GM19240 (cell line): ENCODE measurements at regions not wholly inside any gene's neighbourhood (a gene's known extent, or its start where the extent isn't known, plus 50 kb on each side); places are given as distances from the start of the nearest gene placed in this dataset.
A peak's percentile ranks its signal among the peaks of the same experiment; 100 is the strongest.

ENCODE experiments used
- DNase-seq: peaks from one replicate; pipeline ENCODE4 v3.0.0; 2011; ENCODE audit warnings: low spot score; ENCODE audit not compliant: insufficient read length

DNA sequence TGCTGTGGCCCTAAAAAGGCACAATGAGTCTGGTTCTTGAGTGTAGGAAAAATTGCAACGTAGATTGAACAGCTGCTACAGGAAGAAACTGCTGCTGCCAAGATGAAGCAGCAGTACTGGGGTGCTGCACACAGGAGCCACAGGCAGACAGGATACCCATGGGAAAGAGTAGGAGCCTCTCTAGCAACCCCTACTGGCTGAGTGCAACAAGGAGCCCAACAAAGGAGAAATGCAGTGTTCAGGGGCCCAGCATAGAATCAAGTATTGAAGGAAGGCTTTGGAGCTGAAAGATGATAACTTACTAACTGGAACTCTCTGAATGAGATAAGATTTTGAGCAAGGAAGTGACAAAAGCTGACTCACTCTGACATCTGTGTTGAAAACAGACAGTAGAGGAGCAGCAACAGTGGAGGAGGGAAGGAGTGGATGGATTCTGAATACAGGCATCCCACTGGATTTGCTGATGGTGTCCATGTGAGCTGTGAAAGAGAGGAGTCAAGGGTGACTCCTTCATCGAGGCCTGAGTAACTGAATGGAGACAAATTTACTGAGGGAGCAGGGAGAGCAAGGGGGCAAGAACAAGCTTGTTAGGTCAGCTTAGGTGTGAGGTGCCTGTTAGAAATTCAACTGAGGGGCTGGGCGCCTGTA lies 534.7 kb upstream of the JARID2 start:
- DNase-seq, result peak; percentile 45

DNA sequence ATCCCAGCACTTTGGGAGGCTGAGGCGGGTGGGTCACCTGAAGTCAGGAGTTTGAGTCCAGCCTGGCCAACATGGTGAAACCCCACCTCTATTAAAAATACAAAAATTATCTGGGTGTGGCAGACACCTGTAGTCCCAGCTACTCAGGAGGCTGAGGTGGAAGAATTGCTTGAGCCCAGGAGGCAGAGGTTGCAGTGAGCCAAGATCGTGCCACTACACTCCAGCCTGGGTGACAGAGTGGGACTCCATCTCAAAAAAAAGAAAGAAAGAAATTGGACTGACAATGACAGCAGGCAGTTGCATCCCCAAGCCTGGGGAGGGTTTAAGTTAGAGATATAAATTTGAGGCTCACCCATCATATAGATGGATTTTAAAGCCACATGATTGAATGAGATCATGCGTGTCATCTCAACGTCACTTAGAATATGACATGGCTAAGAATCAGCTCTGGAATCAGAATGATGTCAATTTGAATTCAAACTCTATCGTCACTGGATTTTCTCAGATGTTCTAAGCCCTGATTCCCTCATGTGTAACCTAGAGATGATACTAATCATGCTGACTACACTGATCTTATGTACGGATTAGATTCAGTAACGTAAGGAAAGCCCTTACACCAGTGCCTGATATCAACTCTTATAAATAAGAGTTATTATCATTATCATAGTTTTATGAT lies 534.0 kb upstream of the JARID2 start:
- no peak for DNase-seq

DNA sequence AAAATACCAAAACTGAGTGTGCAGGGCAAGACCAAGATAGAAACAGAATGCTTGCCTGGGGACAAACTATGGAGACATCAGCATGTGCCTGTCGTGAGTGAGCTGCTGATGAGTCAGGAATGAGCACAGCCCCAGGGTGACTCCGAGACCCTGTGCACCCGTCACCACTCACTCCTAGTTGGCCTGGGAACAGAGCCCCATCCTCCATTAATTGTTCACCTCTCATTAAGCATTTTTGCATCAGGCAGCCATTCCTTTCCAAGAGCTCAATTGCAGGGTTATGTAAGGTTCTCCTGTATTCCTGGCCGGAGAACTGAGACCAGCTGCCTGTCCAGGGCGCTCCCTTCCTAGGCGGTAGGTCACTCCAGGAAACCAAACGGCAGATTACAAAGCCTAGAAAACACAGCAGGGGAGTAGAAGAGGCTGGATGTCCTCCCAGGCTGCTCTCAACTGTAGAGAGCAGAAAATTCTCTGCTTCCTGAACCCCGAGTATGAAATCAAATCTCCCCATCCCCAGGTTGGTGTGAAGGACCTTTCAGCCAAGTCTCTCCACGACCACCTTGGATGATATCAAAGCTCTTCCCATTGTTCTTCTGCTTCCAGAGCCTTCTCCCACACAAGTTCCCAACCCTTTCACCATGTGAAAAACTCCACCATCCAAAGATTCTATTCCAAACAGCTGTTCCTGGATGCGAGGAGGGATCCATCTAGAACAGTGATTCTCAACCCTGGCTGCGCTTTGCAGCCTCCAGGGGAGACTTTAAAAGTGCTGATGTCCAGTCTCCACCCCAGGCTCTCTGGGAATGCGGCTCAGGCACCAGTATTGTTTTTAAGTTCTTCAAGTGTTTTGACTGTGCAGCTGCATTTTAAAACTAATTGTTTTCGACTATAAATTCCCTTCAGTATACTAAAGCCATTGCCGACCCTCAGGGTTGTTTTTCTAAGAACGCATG lies 532.6 kb upstream of the JARID2 start:
- DNase-seq, result no peak

DNA sequence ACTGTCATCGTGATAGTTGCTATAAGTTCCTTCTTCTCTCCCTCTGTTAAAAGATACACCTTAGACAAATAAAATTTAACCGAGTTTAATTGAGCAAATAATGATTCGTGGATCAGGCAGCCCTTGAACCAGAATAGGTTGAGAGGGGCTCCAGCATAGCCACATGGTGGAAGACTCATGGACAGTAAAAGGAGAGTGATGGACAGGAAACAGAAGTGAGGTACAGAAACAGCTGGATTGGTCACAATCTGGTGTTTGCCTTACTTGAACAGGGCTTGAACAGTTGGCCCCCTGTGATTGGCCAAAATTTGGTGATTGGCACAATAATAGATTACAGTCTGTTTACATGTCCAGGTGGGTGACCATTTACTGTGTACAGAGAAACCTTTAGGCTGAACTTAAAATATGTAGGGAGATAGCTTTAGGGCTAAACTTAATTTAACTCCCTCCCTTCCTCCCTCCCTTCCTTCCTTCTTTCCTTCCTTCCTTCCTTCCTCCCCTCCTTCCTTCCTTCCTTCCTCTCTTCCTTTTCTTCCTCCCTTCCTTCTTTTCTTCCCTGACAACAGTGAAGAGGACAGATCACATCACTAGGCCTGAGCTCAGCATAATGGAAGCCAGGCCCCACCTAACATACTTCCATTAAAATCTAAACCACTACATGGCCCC lies 531.8 kb upstream of the JARID2 start:
- DNase-seq, result no peak

DNA sequence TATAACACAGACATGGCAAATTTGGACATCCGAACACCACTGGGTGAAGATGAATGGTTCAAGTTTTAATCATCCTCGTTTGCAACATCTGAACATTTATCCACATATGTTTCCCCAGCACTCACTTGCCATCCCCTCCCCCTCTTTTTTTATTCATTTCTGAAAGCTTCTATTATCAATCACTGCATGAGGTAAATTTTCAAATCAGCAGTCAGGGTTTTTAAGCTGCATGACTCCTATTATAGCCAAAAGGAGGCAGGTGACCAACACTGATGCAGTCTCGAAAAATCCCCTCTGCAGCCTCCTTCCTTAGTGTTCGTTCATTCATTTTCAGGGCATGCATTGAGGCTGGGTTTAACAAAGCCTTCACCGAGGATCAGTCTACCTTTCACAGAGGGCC lies 530.8 kb upstream of the JARID2 start:
- DNase-seq, result no peak

DNA sequence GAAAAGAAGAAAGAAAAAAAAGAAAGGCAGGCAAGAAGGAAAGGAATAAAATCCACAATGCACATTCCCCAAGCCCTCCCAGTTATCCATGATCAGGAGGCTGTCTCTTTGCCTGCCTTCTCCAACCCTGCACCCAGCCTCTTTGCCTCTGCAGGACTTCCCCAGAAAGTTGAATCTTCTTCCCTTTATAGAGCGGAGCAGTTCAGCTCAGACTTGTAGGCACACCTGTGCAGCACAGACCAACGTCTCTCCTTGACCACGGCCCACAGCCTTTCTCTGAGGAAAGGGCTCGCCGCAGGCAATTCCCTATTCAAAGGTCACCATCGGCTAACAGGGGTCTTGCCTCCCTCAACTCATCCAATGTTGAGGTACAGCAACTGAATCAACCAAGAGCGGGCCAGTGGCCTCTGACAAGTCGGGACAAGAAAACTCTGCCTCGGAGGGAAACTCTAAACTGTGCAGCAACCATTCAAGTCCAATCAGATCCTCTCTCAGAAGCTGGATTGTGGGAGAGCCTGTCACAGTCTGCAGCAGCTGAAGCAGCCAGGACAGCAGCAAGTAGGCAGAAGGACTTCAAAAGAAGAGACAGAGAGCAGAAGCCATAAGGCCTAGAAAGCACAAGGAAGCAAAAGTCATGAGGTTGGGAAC lies 529.2 kb upstream of the JARID2 start:
- no peak for DNase-seq

DNA sequence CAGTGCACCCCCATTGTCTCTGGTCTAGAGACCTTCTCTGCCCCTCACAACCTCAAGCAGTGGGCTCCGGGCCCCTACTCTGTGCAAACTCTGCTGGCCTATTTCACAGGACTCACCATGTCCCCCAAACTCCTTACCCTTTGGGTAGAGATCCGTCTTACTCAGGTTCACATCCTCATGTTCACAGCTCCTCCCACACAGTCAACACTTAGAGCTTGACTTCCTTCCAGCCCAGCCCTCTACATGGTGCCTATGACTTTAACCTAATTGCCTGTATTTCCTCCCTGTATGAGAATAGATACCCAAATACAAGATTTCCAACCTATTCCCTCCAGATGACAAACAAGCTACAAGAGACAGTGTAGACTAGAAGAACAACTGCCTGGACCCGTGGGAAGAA lies 528.6 kb upstream of the JARID2 start:
- DNase-seq, result no peak

DNA sequence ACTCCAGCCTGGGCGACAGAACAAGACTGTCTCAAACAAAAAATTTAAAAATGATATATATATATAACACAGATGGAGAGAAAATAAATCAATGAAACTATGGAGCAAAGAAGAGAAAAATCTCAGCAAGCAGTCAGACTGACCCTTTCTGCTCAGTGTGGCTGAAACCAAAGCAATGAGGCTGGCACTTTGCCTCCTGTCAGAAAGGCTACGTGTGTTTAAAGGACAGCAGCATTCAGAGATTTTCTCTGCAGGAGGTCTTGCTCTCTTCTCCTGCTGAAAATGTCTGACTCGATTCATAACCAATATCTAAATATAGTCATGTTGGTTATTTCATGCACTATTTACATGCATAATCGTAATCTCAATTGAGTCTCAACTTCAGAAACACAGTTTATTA lies 527.0 kb upstream of the JARID2 start:
- DNase-seq, result no peak

DNA sequence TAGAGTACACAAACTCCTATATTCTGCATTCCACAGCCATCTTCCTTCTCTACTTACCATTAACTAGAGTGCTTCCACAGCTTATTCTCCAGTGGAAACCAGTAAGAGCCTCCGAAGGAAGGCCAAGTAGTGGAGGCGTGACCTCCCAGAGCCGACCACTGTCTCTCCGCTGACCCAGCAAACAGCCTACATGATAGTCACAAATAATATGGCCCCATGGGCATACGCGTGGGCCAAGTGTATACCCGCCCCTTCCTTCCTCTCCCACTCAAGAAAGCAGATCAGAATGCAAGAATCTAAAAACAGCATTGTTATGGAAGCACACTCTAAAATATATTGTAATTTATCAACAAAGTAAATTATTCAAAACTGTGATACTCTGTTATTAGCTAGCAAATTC lies 526.6 kb upstream of the JARID2 start:
- DNase-seq, result no peak

DNA sequence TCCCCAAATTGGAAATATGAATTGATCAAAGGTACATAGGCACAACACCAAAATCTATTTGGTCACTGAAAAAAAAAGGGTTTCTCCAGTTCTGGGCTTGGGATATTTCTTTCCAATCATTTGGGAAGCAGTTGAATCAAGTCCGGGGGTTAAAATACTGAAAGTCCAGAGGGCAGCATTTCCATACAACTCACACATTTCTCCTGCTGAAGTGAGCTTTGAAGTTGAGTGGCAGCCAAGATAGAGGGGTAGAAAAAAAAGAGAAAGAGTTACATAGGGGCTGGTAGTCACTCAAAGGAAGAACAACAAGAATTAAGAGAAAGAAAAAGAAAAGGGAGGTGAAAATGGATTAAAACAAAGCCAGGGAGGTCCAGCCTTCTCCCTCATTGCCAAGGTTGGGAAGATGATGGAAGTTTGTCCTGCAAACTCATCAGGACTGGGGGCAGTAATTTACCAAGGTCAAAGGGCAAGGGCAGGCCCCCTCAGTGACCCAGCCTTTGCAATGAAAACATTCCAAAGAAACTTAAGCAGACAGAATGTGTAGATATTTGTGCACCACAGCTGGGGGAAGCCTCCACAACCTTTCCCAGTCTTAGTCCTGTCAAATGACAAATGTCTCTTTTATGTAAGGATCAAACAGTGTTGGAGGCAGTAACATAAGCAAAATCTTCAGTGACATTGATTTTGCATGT lies 525.3 kb upstream of the JARID2 start:
- DNase-seq, result no peak

DNA sequence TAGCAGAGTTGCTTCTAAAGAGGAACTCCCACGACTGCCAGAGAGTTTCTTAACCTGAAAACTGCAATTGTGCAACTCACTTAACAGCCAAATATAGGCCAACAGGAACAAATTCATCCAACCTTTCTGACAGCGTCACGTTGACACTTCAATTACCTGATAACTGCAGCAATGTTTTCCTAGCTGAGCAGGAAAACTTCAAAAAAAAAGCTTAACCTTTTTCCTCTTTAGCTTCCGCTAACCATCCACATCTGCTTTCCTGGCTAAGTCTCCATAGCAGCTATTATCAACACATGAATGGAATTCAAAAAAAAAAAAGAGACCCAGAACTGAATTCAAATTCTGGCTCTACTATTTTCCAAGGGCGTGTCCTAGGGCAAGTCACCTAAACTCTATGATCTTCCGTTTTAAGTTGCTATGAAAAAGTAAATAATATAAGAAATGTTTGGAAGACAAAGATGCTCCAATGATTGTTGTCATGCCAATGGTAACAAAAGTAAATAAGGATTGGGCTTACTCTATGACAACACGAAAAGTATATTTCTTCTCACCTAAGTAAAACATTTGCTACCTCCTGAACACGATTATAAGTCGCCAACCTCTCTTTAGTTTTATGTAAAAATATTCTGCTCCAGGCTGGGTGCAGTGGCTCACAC lies 524.6 kb upstream of the JARID2 start:
- no peak for DNase-seq

DNA sequence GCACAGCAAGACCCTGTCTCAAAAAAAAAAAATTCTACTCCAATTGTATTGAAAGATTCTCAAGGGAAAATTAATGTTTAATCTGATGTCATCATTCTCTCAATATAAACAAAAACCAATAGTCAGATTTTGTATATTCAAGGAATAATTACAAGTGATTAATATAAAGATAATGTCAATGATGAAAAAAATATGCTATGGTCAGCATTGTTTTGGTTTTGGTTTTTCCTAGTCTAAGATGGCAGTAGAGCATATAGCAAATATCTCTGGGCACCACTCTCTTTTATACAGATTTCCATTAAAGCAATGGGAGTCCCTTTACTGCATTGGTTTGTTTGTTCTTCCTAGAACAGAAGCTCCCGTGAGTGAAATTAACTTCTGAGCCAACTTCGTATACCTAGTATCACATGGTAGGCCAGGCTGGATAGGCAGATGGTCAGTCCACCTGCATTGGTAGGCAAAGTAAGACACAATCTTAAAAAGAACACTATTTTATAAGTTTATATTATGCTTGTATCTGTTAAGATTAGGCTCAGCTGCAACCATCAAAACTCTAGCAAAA lies 523.8 kb upstream of the JARID2 start:
- no peak for DNase-seq

DNA sequence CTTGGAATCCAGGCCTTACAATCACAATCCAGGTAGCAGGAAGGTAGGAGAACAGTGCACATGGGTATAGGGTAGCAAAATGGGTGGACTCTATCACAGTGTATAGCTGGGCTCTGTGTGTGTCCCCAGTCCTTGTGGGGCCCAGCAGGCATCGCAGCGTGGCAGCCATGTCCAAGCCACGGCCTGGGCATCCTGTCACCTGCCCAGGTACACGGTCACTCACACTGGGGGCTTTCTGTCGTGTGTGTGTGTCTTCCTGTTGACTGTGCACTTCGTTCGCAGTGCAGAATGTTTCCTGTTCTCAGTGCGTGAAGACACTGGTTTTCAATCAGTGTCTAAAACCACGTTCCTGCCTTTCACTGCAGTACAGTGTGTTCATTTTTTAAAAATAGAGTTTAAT lies 523.2 kb upstream of the JARID2 start:
- no peak for DNase-seq

DNA sequence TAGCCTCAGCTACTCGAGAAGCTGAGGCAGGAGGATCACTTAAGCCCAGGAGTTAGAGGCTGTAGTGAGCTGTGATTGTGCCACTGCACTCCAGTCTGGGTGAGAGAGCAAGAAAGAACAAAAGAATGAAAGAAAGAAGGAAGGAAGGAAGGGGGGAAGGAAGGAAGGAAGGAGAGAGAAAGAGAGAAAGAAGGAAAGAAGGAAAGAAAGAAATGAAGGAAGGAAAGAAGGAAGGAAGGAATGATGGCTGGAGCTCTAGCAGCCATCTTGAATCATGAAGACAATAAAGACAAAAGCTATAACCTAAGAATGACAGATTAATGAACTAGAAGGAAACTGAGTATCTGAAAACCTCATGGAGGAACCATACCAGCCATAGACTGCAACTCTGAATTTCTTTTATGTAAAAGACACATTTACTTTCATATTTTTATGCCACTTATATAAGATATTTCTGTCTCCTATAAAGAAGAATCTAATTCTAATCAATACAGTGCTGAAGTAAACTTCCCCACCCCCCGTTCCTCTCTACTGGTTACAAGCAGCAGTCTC lies 522.3 kb upstream of the JARID2 start:
- no peak for DNase-seq

DNA sequence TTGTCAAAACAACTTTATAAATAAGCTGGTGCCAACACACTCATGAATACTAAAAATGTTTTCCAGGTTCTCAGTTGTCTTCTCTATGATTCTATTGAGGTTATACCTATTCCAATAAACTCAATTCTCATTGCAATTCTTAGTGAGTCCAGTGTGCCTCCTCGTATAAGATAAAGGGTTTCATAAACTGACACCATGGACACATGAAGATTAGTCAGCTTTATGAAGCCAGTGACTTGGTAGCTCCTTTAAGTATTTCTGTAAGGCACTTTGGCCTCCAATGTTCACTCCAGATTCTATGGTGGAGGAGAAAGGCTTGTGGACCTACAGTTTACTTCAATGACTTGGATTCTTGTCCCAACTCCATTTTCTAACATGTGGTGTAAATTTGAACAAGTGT lies 521.3 kb upstream of the JARID2 start:
- DNase-seq, result no peak

DNA sequence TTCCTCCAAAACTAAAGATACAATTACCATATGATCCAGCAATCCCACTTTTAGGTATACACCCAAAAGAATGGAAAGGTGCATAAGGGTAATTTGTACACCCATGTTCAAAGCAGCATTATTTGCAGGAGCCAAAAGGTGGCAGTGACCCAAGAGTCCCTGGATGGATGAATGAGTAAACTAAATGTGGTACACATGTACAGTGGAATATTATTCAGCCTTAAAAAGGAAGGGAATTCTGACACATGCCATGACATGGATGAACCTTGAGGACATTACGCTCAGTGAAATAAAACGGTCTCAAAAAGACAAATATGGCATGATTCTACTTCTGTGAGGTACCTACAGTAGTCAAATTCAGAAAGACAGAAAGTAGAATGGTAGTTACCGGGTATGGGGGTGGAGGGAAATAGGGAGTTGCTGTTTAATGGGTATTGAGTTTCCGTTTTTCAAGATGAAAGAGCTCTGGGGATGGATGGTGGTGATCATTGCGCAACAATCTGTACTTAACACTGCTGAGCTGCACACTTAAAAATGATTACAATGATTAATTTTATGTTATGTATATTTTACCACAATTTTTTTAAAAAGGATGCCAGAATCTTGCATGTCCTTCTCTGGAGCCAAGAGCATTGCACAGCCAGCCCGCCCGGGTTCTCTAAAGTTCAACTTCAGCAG lies 518.9 kb upstream of the JARID2 start:
- no peak for DNase-seq

DNA sequence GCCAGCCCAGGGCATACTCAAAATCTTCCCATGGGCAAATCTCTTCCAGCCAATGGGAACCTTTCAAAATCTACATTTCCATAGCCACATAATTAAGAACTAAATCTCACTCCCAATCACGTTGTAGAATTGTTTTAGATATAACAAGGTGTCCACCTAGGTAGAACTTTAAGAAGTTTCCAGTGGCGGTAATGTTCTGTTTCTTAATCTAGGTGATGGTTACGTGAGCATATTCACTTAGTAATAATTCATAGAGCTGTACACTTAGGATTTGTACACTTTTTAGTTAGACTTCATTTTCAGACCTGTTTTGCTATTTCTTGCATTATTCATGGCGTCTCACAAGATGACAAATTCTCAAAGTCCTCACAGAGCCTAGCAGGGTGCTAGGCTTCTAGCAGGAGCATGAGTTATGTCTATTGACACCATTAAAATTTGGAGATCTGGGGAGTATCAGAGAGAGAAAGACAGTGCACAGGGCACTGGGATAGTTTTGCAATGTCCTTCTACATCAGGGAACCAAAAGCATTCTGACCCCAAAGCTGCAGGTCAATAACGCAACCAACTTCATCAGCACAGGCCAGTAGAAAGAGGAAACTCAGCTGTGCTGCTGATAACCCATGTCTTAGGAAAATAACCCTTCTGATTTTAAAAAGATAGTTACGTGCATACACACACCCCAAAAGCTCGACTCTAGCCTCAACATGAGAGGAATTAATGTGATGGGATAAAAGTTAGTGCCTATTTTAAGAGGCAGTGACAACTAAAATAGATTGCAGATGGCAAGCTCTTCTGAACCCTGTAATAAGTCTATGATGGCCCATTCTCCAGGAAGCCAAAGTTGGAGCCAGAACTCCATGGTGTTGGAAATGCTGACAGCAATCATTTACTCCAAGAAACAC lies 518.1 kb upstream of the JARID2 start:
- DNase-seq, result no peak
